ENCODE measurements at regions not wholly inside any gene's neighbourhood (a gene's known extent, or its start where the extent isn't known, plus 50 kb on each side); places are given as distances from the start of the nearest gene placed in this dataset.

DNA sequence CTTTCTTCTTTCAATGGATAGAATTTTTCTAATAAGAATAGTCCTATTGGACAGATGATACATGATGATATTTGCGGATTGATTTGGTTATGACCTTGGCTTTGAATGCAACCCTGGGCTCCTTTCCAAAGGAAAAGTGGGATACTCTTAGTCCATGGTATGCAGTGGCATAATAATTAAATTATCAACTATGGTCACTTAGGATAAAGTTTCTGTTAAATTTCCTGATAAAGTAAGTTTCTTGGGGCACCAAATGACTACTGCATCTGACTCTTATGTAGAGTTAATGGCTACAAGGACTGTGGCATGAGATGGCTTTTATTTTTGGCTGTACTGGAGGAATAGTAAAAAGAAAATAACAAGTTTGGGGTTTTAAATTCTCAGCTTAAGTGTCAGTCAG lies 126.7 kb downstream of the QPCT start:
- peaks cover 2% of the 10 kb centered on the region for H3K27me3 ChIP-seq (ENCODE audit: control insufficient read depth, insufficient read depth, low read length)
- H3K9me3 ChIP-seq (ENCODE audit: control insufficient read depth, low read depth, low read length) = no peaks in the 10 kb centered on the region
- WGBS (ENCODE audit: insufficient coverage, low lambda C conversion rate) = no CpG with 5 or more reads among the region's 1 CpG
- H3K27ac ChIP-seq (ENCODE audit: low read length) = no peak overlapping the region
- no peaks in the 10 kb centered on the region for H3K36me3 ChIP-seq (ENCODE audit: control insufficient read depth, insufficient read depth, low read length)
- no peak for DNase-seq
- H3K4me3 ChIP-seq (ENCODE audit: low read length) = no peak overlapping the region
- H3K4me1 ChIP-seq (ENCODE audit: control insufficient read depth, insufficient read depth, low read length) = no peaks in the 10 kb centered on the region

DNA sequence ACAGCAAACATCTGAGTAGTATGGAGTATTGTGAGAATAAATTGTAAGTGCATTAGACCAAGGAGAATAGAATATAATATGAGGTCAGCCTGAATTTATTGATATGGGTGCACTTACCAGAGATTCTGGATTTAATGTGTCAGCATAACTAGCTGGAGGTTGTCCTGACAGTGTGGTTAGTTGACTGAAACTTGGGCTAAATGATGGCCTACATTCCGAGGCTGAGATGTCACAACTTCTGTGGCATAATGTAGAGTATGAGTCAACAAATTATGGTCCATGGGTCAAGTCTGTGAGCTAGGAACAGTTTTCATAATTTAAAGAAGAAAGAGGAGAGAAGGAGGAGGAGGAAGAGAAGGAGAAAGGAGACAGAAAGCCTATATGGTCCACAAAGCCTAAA lies 127.6 kb downstream of the QPCT start:
- H3K9me3 ChIP-seq (ENCODE audit: control insufficient read depth, low read depth, low read length) = no peaks in the 10 kb centered on the region
- H3K4me3 ChIP-seq (ENCODE audit: low read length) = no peak overlapping the region
- WGBS (ENCODE audit: insufficient coverage, low lambda C conversion rate) = no CpG with 5 or more reads among the region's 1 CpG
- no peaks in the 10 kb centered on the region for H3K4me1 ChIP-seq (ENCODE audit: control insufficient read depth, insufficient read depth, low read length)
- no peaks in the 10 kb centered on the region for H3K36me3 ChIP-seq (ENCODE audit: control insufficient read depth, insufficient read depth, low read length)
- peaks cover 2% of the 10 kb centered on the region for H3K27me3 ChIP-seq (ENCODE audit: control insufficient read depth, insufficient read depth, low read length)
- DNase-seq = no peak
- H3K27ac ChIP-seq (ENCODE audit: low read length) = no peak overlapping the region

DNA sequence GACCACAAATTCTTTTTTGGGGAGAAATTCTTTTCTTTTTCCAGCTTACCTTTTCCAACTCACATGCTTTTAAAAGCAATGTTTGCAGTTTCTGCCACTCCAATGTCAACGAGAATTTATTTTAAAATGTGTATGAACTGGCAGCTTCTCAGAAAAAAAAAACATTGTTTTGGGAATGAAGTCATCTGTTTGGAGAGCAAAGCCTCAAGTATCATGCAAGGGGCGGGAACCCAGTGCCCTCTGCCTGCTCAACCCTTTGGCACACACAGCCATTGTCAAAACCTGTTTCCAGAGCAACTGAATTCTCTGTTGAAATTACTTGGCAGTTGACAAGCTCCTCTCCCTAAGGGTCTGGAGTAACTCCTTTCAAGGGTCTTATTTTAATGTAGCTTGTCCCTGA lies 128.5 kb downstream of the QPCT start:
- no peaks in the 10 kb centered on the region for H3K36me3 ChIP-seq (ENCODE audit: control insufficient read depth, insufficient read depth, low read length)
- DNase-seq = no peak
- no peaks in the 10 kb centered on the region for H3K9me3 ChIP-seq (ENCODE audit: control insufficient read depth, low read depth, low read length)
- peaks cover 2% of the 10 kb centered on the region for H3K27me3 ChIP-seq (ENCODE audit: control insufficient read depth, insufficient read depth, low read length)
- WGBS (ENCODE audit: insufficient coverage, low lambda C conversion rate) = no CpG with 5 or more reads among the region's 2 CpGs
- no peak overlapping the region for H3K27ac ChIP-seq (ENCODE audit: low read length)
- no peaks in the 10 kb centered on the region for H3K4me1 ChIP-seq (ENCODE audit: control insufficient read depth, insufficient read depth, low read length)
- H3K4me3 ChIP-seq (ENCODE audit: low read length) = no peak overlapping the region

DNA sequence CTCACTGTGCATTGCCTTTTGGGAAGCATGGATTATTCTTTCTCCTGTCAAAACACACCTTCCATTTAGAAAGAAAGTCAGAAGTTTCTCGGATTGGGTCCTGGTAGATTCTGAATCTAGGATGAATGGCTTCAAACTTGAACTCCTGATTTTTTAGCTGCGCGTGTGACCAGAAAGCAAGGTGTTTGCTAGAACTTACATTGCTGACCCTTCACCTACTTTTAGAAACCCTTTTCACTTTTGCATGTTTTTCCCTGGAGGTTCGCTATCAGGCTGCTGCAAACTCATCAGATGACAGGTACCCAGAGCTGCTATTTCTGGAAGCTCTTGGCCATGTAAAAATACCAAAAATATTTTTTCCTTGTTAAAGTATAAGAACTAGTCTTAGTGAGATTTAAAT lies 132.0 kb downstream of the QPCT start:
- H3K27me3 ChIP-seq (ENCODE audit: control insufficient read depth, insufficient read depth, low read length) = peaks cover 2% of the 10 kb centered on the region
- DNase-seq = no peak
- no peak overlapping the region for H3K27ac ChIP-seq (ENCODE audit: low read length)
- H3K36me3 ChIP-seq (ENCODE audit: control insufficient read depth, insufficient read depth, low read length) = no peaks in the 10 kb centered on the region
- WGBS (ENCODE audit: insufficient coverage, low lambda C conversion rate) = 79% methylated on average over 2 of the region's 4 CpGs
- H3K4me3 ChIP-seq (ENCODE audit: low read length) = no peak overlapping the region
- H3K9me3 ChIP-seq (ENCODE audit: control insufficient read depth, low read depth, low read length) = no peaks in the 10 kb centered on the region
- no peaks in the 10 kb centered on the region for H3K4me1 ChIP-seq (ENCODE audit: control insufficient read depth, insufficient read depth, low read length)

DNA sequence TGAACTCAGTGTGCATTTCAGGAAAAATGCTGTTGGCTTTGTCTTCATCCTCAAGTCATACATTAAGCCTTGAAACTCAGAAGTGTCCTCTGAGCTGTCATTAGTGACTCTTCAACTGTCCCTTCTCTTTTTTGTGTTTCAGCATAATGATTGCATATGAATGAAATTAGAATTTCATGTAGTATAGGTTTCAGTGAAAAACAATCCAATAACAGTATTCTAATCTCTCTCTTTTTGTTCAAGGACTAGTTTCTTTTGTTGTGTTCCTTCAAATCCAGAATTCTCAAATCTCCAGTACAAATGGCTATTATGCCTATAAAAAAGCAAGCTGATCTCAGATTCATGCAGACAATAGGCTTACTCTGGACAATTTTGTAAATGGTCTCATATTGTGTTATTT lies 133.5 kb downstream of the QPCT start:
- H3K9me3 ChIP-seq (ENCODE audit: control insufficient read depth, low read depth, low read length) = peaks cover 3% of the 10 kb centered on the region
- no peaks in the 10 kb centered on the region for H3K36me3 ChIP-seq (ENCODE audit: control insufficient read depth, insufficient read depth, low read length)
- H3K4me3 ChIP-seq (ENCODE audit: low read length) = no peak overlapping the region
- H3K27ac ChIP-seq (ENCODE audit: low read length) = no peak overlapping the region
- no peaks in the 10 kb centered on the region for H3K4me1 ChIP-seq (ENCODE audit: control insufficient read depth, insufficient read depth, low read length)
- no peak for DNase-seq
- H3K27me3 ChIP-seq (ENCODE audit: control insufficient read depth, insufficient read depth, low read length) = peaks cover 2% of the 10 kb centered on the region

DNA sequence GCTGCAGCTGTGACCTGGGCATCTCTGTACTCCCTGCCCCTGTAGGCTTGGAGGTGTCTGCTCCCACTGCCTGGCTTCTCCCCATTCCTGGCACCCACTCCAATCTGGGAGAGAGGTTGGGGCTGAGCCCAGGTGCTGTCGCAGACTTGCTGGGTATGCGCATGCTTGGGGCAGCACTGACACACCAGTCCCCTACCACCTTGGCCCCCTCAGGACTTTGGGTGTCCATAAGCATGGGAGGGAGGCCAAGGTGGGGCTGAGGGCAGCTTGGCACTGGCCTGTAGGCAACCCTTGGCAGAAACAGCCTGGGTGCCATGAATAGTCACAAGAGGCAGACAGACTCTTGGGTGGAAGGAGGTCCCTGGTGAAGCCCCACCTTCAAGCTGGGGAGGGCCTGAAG lies 136.8 kb downstream of the QPCT start:
- no CpG with 5 or more reads among the region's 2 CpGs for WGBS (ENCODE audit: insufficient coverage, low lambda C conversion rate)
- Histone ChIP-seq H3K4me1 (ENCODE audit: control insufficient read depth, insufficient read depth, low read length) (no peaks in the 10 kb centered on the region), H3K4me3 (ENCODE audit: low read length) (no peak overlapping the region), H3K27ac (ENCODE audit: low read length) (no peak overlapping the region), H3K36me3 (ENCODE audit: control insufficient read depth, insufficient read depth, low read length) (no peaks in the 10 kb centered on the region), H3K27me3 (ENCODE audit: control insufficient read depth, insufficient read depth, low read length) (no peaks in the 10 kb centered on the region), H3K9me3 (ENCODE audit: control insufficient read depth, low read depth, low read length) (peaks cover 3% of the 10 kb centered on the region)
- DNase-seq = no peak

DNA sequence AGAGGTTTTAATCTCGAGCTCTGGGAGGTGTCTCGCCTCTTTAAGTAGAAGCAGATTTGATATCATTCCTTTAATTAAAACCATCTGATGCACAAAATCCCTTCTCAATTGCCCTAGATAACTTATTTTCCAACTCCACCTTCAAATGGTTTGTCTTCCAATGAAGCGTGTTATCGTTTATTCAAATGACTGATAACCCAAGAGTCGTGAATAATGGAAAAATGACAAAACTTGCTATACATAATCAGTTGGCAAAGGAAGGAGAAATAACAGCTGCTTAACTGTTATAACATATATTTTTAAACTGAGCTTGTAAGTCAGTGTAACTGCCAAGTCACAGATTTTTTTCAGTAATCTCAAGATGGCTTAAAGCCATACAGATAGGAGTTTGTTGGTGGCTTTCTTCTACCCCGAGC lies 144.6 kb downstream of the QPCT start:
- no peaks in the 10 kb centered on the region for H3K9me3 ChIP-seq (ENCODE audit: control insufficient read depth, low read depth, low read length)
- H3K4me1 ChIP-seq (ENCODE audit: control insufficient read depth, insufficient read depth, low read length) = no peaks in the 10 kb centered on the region
- H3K27me3 ChIP-seq (ENCODE audit: control insufficient read depth, insufficient read depth, low read length) = no peaks in the 10 kb centered on the region
- H3K27ac ChIP-seq (ENCODE audit: low read length) = no peak overlapping the region
- no peak overlapping the region for H3K4me3 ChIP-seq (ENCODE audit: low read length)
- H3K36me3 ChIP-seq (ENCODE audit: control insufficient read depth, insufficient read depth, low read length) = no peaks in the 10 kb centered on the region
- WGBS (ENCODE audit: insufficient coverage, low lambda C conversion rate) = 82% methylated on average over 4 of the region's 6 CpGs
- no peak for DNase-seq

DNA sequence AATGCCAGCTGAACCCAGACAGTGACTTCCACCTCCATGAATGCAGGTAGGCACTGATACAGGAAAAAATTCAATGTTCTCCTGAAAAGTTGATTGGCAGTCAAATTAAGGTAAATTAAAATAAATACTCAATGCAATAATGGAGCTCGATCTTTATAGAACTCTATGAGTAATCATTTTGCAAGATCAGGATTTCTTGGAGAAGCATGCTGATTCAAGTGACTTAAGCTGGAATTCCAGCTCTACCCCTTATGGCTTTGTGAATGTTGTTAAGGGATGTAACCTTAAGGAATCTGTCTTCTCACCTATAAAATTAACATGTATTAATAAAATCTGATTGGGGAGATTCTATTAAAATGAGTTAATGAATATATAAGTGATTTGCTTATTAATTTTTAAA lies 145.1 kb downstream of the QPCT start:
- no peak for DNase-seq
- H3K27ac ChIP-seq (ENCODE audit: low read length) = no peak overlapping the region
- no peak overlapping the region for H3K4me3 ChIP-seq (ENCODE audit: low read length)
- no peaks in the 10 kb centered on the region for H3K9me3 ChIP-seq (ENCODE audit: control insufficient read depth, low read depth, low read length)
- H3K27me3 ChIP-seq (ENCODE audit: control insufficient read depth, insufficient read depth, low read length) = no peaks in the 10 kb centered on the region
- no peaks in the 10 kb centered on the region for H3K4me1 ChIP-seq (ENCODE audit: control insufficient read depth, insufficient read depth, low read length)
- H3K36me3 ChIP-seq (ENCODE audit: control insufficient read depth, insufficient read depth, low read length) = no peaks in the 10 kb centered on the region
- WGBS (ENCODE audit: insufficient coverage, low lambda C conversion rate) = 100% methylated on average over 1 of the region's 1 CpG

DNA sequence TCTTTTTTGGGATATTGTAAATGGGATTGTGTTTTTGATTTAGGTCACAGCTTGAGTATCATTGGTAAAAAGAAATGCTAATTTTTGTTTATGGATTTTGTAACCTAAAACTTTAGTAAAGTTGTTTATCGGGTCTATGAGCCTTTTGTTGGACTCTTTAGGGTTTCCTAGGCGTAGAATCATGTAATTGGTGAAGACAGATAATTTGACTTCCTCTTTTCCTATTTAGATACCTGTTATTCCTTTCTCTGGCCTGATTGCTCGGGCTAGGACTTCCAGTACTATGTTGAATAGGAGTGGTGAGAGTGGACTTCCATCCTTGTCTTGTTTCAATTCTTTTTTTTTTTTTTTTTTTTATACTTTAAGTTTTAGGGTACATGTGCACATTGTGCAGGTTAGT lies 149.0 kb downstream of the QPCT start:
- Histone ChIP-seq H3K4me3 (ENCODE audit: low read length) (no peak overlapping the region), H3K9me3 (ENCODE audit: control insufficient read depth, low read depth, low read length) (no peaks in the 10 kb centered on the region), H3K36me3 (ENCODE audit: control insufficient read depth, insufficient read depth, low read length) (no peaks in the 10 kb centered on the region), H3K4me1 (ENCODE audit: control insufficient read depth, insufficient read depth, low read length) (no peaks in the 10 kb centered on the region), H3K27me3 (ENCODE audit: control insufficient read depth, insufficient read depth, low read length) (no peaks in the 10 kb centered on the region), H3K27ac (ENCODE audit: low read length) (no peak overlapping the region)
- DNase-seq = no peak
- no CpG with 5 or more reads among the region's 3 CpGs for WGBS (ENCODE audit: insufficient coverage, low lambda C conversion rate)

DNA sequence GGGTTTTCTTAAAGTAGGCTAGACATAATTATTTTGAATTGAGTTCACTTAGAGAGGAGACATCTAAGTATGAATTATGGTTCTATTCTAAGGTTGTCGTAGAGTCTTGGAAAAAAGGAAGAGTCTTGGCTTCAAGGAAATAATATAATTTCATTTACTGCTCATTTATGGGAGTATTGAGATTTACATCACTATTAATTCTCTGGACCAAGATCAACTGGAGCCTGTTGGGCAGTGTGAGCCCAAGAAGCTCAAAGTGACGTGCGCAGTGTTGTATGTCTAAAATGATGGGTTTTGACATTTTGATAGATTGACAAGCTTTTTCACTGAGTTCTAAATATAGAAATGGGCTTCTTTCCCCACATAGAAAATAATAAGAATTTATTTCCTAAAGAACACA lies 154.7 kb downstream of the QPCT start:
- WGBS (ENCODE audit: insufficient coverage, low lambda C conversion rate) = 100% methylated on average over 3 of the region's 3 CpGs
- H3K27me3 ChIP-seq (ENCODE audit: control insufficient read depth, insufficient read depth, low read length) = peaks cover 4% of the 10 kb centered on the region
- H3K9me3 ChIP-seq (ENCODE audit: control insufficient read depth, low read depth, low read length) = no peaks in the 10 kb centered on the region
- no peak overlapping the region for H3K27ac ChIP-seq (ENCODE audit: low read length)
- H3K36me3 ChIP-seq (ENCODE audit: control insufficient read depth, insufficient read depth, low read length) = no peaks in the 10 kb centered on the region
- no peaks in the 10 kb centered on the region for H3K4me1 ChIP-seq (ENCODE audit: control insufficient read depth, insufficient read depth, low read length)
- no peak overlapping the region for H3K4me3 ChIP-seq (ENCODE audit: low read length)
- DNase-seq = no peak

DNA sequence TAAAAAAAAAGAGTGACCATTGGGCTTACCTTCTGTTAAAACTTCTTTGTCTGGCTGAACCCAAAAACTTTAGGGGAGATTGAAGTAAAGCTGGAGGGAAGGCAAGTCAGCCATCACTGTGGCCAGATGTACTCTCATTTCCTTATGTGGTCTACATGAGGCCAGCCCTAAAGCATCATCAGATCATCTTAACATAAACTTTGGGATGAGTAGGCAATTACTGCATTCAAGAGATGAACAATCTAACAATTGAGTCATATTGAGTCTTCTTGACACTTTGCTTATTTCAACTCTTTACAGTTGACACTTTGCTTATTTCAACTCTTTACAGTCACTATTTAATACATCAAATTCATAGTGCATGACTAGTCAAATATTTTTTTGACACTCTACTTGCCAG lies 155.6 kb downstream of the QPCT start:
- H3K9me3 ChIP-seq (ENCODE audit: control insufficient read depth, low read depth, low read length) = no peaks in the 10 kb centered on the region
- H3K4me1 ChIP-seq (ENCODE audit: control insufficient read depth, insufficient read depth, low read length) = no peaks in the 10 kb centered on the region
- no peaks in the 10 kb centered on the region for H3K36me3 ChIP-seq (ENCODE audit: control insufficient read depth, insufficient read depth, low read length)
- H3K27ac ChIP-seq (ENCODE audit: low read length) = no peak overlapping the region
- no peak overlapping the region for H3K4me3 ChIP-seq (ENCODE audit: low read length)
- peaks cover 4% of the 10 kb centered on the region for H3K27me3 ChIP-seq (ENCODE audit: control insufficient read depth, insufficient read depth, low read length)
- DNase-seq = no peak

All from large intestine (tissue), 3 donors.